ENCODE measurements at regions not wholly inside any gene's neighbourhood (a gene's known extent, or its start where the extent isn't known, plus 50 kb on each side); places are given as distances from the start of the nearest gene placed in this dataset.
A peak's percentile ranks its signal among the peaks of the same experiment; 100 is the strongest.

GRCh38 chr5:1736889-1737711 is 62.5 kb downstream of the MRPL36 start:
- no peaks in the 10 kb centered on the region for H3K4me1 Mint-ChIP-seq (ENCODE audit: unreplicated experiment)
- H3K27ac Mint-ChIP-seq: no peak overlapping the region
- peaks cover under 1% of the 10 kb centered on the region for H3K36me3 Mint-ChIP-seq
- H3K27me3 Mint-ChIP-seq: peaks cover 22% of the 10 kb centered on the region
- H3K4me3 Mint-ChIP-seq: no peak overlapping the region
- no peak for TF ChIP-seq CTCF (conservative IDR thresholded peaks at IDR 0.05)
- DNase-seq (ENCODE audit: extremely low spot score, unreplicated experiment): peak; percentile 65
- peaks cover 11% of the 10 kb centered on the region for H3K9me3 Mint-ChIP-seq

DNA sequence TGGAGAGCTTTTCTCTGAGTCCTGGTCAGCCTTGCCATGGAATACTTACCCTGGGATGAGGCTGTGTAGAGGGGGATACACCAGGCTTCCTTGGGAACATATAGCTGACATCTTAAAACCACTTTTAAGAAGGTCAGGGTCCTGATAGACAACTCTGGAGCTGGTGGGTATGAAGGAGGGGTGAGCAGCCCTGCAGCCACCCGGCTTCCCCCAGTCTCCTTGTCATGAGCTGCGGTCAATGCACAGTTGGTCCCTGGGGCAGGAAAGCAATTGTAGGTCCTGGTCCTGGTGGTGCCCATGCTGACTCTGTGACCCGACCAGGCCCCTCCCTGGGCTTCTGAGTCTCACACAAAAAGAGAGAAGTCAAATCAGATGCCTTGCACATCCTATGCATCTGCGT is 63.6 kb downstream of the MRPL36 start:
- no peak overlapping the region for H3K27ac Mint-ChIP-seq
- no peak for TF ChIP-seq CTCF (conservative IDR thresholded peaks at IDR 0.05)
- H3K27me3 Mint-ChIP-seq: peaks cover 33% of the 10 kb centered on the region
- no peak for DNase-seq (ENCODE audit: extremely low spot score, unreplicated experiment)
- H3K4me3 Mint-ChIP-seq: no peak overlapping the region
- H3K36me3 Mint-ChIP-seq: no peaks in the 10 kb centered on the region
- H3K4me1 Mint-ChIP-seq (ENCODE audit: unreplicated experiment): no peaks in the 10 kb centered on the region
- H3K9me3 Mint-ChIP-seq: peaks cover 9% of the 10 kb centered on the region

DNA sequence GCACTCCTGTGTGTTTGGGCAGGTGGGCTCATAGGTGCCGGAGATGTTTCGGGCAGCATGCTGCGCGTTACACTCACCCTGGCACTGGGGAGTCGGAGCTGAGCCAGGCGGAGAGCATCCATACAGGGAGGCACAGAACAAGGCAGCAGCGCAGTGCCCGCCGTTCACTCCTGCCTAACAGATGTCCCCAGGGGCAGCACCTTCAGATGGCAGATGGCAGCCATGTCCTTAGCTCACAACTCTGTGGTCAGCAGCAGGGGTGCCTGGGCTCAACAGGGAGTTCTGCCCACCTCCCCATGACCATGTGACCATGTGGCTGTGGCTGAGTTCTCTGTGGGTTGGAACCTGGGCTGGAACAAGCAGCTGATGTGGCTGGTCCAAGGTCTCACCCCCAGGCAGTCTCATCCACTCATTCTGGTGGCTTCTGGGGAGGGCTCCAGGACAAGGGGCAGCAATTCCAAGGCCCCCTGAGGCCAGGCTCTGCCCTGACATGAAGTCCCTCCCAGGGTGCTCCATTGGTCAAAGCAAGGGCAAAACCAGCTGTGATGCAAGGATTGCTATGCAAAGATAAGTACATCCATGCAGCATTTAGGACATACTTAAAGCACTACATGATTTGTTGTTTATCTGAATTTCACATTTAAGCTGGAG is 64.2 kb downstream of the MRPL36 start:
- H3K9me3 Mint-ChIP-seq: peaks cover 5% of the 10 kb centered on the region
- no peaks in the 10 kb centered on the region for H3K36me3 Mint-ChIP-seq
- H3K4me1 Mint-ChIP-seq (ENCODE audit: unreplicated experiment): no peaks in the 10 kb centered on the region
- no peak overlapping the region for H3K27ac Mint-ChIP-seq
- H3K4me3 Mint-ChIP-seq: no peak overlapping the region
- TF ChIP-seq CTCF (conservative IDR thresholded peaks at IDR 0.05): no peak
- DNase-seq (ENCODE audit: extremely low spot score, unreplicated experiment): no peak
- H3K27me3 Mint-ChIP-seq: peaks cover 30% of the 10 kb centered on the region

GRCh38 chr5:1734908-1735289 is 64.7 kb downstream of the MRPL36 start:
- H3K36me3 Mint-ChIP-seq: no peaks in the 10 kb centered on the region
- H3K27me3 Mint-ChIP-seq: peaks cover 34% of the 10 kb centered on the region
- DNase-seq (ENCODE audit: extremely low spot score, unreplicated experiment): no peak
- no peak for TF ChIP-seq CTCF (conservative IDR thresholded peaks at IDR 0.05)
- no peaks in the 10 kb centered on the region for H3K4me1 Mint-ChIP-seq (ENCODE audit: unreplicated experiment)
- H3K27ac Mint-ChIP-seq: no peak overlapping the region
- H3K9me3 Mint-ChIP-seq: peaks cover 3% of the 10 kb centered on the region
- no peak overlapping the region for H3K4me3 Mint-ChIP-seq

GRCh38 chr5:1734271-1734907 is 65.2 kb downstream of the MRPL36 start:
- Mint-ChIP-seq H3K36me3 (no peaks in the 10 kb centered on the region), H3K4me3 (no peak overlapping the region), H3K9me3 (no peaks in the 10 kb centered on the region), H3K27ac (no peak overlapping the region), H3K4me1 (ENCODE audit: unreplicated experiment) (no peaks in the 10 kb centered on the region), H3K27me3 (peaks cover 34% of the 10 kb centered on the region)
- no peak for TF ChIP-seq CTCF (conservative IDR thresholded peaks at IDR 0.05)
- DNase-seq (ENCODE audit: extremely low spot score, unreplicated experiment): no peak

Measured in type B pancreatic cell (in vitro differentiated cells).